Adrenal gland (tissue), 9 donors: ENCODE measurements at regions not wholly inside any gene's neighbourhood (a gene's known extent, or its start where the extent isn't known, plus 50 kb on each side); places are given as distances from the start of the nearest gene placed in this dataset.
A peak's percentile ranks its signal among the peaks of the same experiment; 100 is the strongest.

Experiments used
- DNase-seq, 7 donors: peaks; one replicate each; pipeline ENCODE4 v3.0.0-alpha.2; 2019 to 2020
- H3K27ac ChIP-seq, 5 donors: fragments of 200-600 bp; sonication (generic) in 4 of 5; 1 replicate in 3 of 5; 2 replicates in 2 of 5; pipeline versions ENCODE4 v1.5.1 to v1.8.0; 2016 to 2020; ENCODE audit warnings: mild to moderate bottlenecking in 1 of 5
- H3K27me3 ChIP-seq: fragments of 200-600 bp; 2 replicates; pipeline ENCODE4 v1.8.0; 2021
- H3K36me3 ChIP-seq, 2 donors: fragments of 200-600 bp; replicated peaks in 1 of 2; 1 replicate in 1 of 2; 2 replicates in 1 of 2; pipeline versions ENCODE4 v1.5.1 to v1.8.0; 2018 to 2022
- H3K4me1 ChIP-seq, 2 donors: fragments of 200-600 bp; replicated peaks in 1 of 2; 1 replicate in 1 of 2; 2 replicates in 1 of 2; pipeline versions ENCODE4 v1.5.1 to v1.8.0; 2018 to 2021
- H3K4me3 ChIP-seq, 4 donors: fragments of 200-600 bp; sonication (generic) in 3 of 4; one replicate each; pipeline ENCODE4 v1.5.1; 2016 to 2018
- H3K9me3 ChIP-seq, 3 donors: fragments of 200-600 bp; sonication (generic) in 1 of 3; replicated peaks in 1 of 3; 1 replicate in 2 of 3; 2 replicates in 1 of 3; pipeline versions ENCODE4 v1.5.1 to v1.8.0; 2016 to 2021
- CTCF ChIP-seq, 6 experiments: fragments of 450-650 bp in 4 of 6; fragments of 200-600 bp in 2 of 6; sonication (generic) in 1 of 6; IDR thresholded peaks; 1 replicate in 5 of 6; 2 replicates in 1 of 6; pipeline versions ENCODE4 v1.5.1 to v1.8.0; 2016 to 2021; ENCODE audit warnings: antibody characterized with exemption in 6 of 6, mild to moderate bottlenecking in 2 of 6, moderate library complexity in 1 of 6
- POLR2A ChIP-seq, 2 donors: fragments of 450-650 bp; IDR thresholded peaks; one replicate each; pipeline ENCODE4 v1.6.1; 2017; ENCODE audit warnings: antibody characterized with exemption in 2 of 2, mild to moderate bottlenecking in 2 of 2, moderate library complexity in 1 of 2
- WGBS, 4 donors: extraction: QIAGEN DNeasy Blood & Tissue Kit in 2 of 4; methylation state at CpG; one replicate each; pipeline versions ENCODE4 v1.1.5 to v1.1.7; 2013 to 2017; 5-methylcytosine and 5-hydroxymethylcytosine counted together
- intact Hi-C, 2 donors: fragments of 100-400 bp; cut with DNase I; formaldehyde crosslinking; loops; one replicate each; pipeline versions ENCODE4 v1.14.1 to v1.15.0; 2022 to 2023
- donor health status: healthy with polysubstance abuse.
- donor health status: Bipolar disorder and iron deficiency.
- donor health status: DM: yes; HTN: yes; CAD: no.
- donor health status: DM: no; HTN: no; CAD: no.
- donor health status: DM: no; HTN: no; CAD: no.

- no peak for TF ChIP-seq POLR2A (IDR thresholded peaks at IDR 0.05)
These were observed 74.4 kb downstream of the ARHGAP35 start for GRCh38 chr19:46935066-46935663.

GRCh38 chr19:46943150-46943946, 76.3 kb upstream of the NPAS1 start:
- H3K27ac ChIP-seq: no peak overlapping the region
- H3K36me3 ChIP-seq: no peaks in the 10 kb centered on the region
- H3K4me1 ChIP-seq: peaks cover 16 to 30% of the 10 kb centered on the region in 2 donors
- TF ChIP-seq CTCF (IDR thresholded peaks at IDR 0.05) (no peak), POLR2A (IDR thresholded peaks at IDR 0.05) (no peak)
- H3K9me3 ChIP-seq: no peaks in the 10 kb centered on the region
- intact Hi-C loops: no loop called here
- 90 to 97% (median 94%) methylated on average over 8 to 10 of the region's 10 CpGs for WGBS, 4 donors
- H3K27me3 ChIP-seq: no peaks in the 10 kb centered on the region
- H3K4me3 ChIP-seq: no peak overlapping the region
- DNase-seq: no peak

More at GRCh38 chr19:46935066-46935663, 74.4 kb downstream of the ARHGAP35 start:
- no peak for DNase-seq
- intact Hi-C loops: no loop called here
- no peaks in the 10 kb centered on the region for H3K27me3 ChIP-seq
- 71 to 77% (median 73%) methylated on average over 7 of the region's 7 CpGs for WGBS, 4 donors
- no peak overlapping the region for H3K4me3 ChIP-seq
- H3K36me3 ChIP-seq: peaks cover 0 to 4% of the 10 kb centered on the region in 2 donors
- H3K27ac ChIP-seq: no peak overlapping the region
- H3K9me3 ChIP-seq: no peaks in the 10 kb centered on the region
- peaks cover 0 to 10% of the 10 kb centered on the region in 2 donors for H3K4me1 ChIP-seq

- Histone ChIP-seq H3K4me3 (no peak overlapping the region), H3K9me3 (no peaks in the 10 kb centered on the region), H3K27me3 (no peaks in the 10 kb centered on the region), H3K4me1 (peaks cover 16 to 30% of the 10 kb centered on the region in 2 donors), H3K36me3 (no peaks in the 10 kb centered on the region), H3K27ac (peak overlapping the region in 2 of 5 donors; percentile 78 to 80)
- no peak for TF ChIP-seq POLR2A (IDR thresholded peaks at IDR 0.05)
- no peak for TF ChIP-seq CTCF (IDR thresholded peaks at IDR 0.05)
- 80 to 86% (median 81%) methylated on average over 5 of the region's 5 CpGs for WGBS, 4 donors
- intact Hi-C loops: no loop called here
- DNase-seq: no peak
These were observed 75.4 kb upstream of the NPAS1 start for GRCh38 chr19:46944123-46944748.

GRCh38 chr19:46944918-46945628, 74.6 kb upstream of the NPAS1 start:
- Histone ChIP-seq H3K4me3 (no peak overlapping the region), H3K27ac (peak overlapping the region in 4 of 5 donors; percentile 7 to 80 (median 57)), H3K4me1 (peaks cover 16 to 30% of the 10 kb centered on the region in 2 donors), H3K36me3 (no peaks in the 10 kb centered on the region), H3K27me3 (no peaks in the 10 kb centered on the region), H3K9me3 (no peaks in the 10 kb centered on the region)
- peak; percentile 63 to 90 (median 81) for DNase-seq
- TF ChIP-seq CTCF (IDR thresholded peaks at IDR 0.05) (no peak), POLR2A (IDR thresholded peaks at IDR 0.05) (peak in 1 of 2 donors; percentile 28)
- 24 to 46% (median 33%) methylated on average over 7 of the region's 7 CpGs for WGBS, 4 donors
- intact Hi-C loops: no loop called here
